Epithelial cell of proximal tubule (primary cell): ENCODE measurements at regions not wholly inside any gene's neighbourhood (a gene's known extent, or its start where the extent isn't known, plus 50 kb on each side); places are given as distances from the start of the nearest gene placed in this dataset.
"Not testable (repeated sequence)": the region's sequence is repeated elsewhere in the genome, so short reads cannot be mapped to it uniquely, and the experiment has no call there.

Experiments
- DNase-seq: peaks from one replicate; pipeline ENCODE4 v3.0.0-alpha.2; 2011; ENCODE audit warnings: low read depth
- H3K4me3 ChIP-seq: 2 replicates; pipeline ENCODE4 v1.5.1; 2011; ENCODE audit warnings: low read depth, mild to moderate bottlenecking, low read length
- CTCF ChIP-seq: conservative IDR thresholded peaks from 2 replicates; pipeline ENCODE4 v1.5.1; 2012; ENCODE audit warnings: low read depth, mild to moderate bottlenecking, low read length

DNA sequence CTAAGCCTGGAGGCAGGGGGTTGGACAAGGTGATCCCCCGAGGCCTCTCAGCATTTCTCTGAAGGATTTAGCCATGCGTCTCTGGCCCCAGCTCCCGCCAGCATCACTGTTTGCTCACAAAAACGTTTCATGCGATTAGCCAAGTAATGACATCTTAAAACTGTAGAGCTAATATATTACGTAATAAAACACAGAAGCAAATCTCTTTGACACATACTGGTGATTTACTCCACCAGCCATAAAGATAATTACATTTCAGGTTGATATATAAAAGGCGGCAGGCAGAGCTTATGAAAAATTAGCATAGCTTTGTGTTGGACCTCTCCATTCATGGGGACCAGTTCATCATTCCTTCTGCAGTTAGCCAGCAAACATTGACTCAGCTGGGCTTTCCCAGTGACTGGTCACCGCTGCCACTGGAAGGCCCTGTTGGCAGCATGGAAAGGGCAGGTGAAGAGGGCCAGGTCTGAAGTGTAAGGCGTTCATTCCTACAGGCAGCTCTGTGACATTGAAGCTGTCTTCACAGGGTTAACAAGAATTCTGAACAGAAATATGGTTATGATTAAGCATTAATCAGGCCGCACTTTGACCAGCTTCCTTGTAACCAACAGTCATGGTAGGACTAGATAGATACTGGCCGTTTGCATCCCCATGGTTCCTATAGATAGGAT is 150.3 kb downstream of the NECTIN1 start:
- TF ChIP-seq CTCF = no peak
- no peak for DNase-seq
- H3K4me3 ChIP-seq = no peak overlapping the region

DNA sequence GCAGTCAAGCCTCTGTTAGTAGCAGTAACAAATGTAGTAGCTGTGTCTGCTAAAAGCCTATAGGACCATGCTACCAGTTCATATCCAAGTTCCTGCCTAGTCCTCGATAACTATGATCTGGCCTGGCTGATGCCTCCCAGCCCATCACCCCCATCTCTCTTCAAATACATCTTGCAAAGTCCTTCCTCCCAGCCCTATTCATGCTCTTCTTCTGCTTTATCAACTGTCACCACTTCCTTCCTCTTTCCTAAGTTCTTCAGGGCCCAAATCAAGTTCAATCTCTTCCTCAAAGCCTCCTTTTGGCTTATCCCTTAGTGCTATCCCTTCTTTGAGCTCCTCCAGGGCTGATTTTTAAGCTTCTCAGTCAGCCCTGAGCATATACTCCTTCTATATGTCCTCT is 150.9 kb upstream of the THY1 start:
- no peak overlapping the region for H3K4me3 ChIP-seq
- TF ChIP-seq CTCF = no peak
- no peak for DNase-seq

GRCh38 chr11:119572481-119573424 is 149.8 kb upstream of the THY1 start:
- H3K4me3 ChIP-seq = no peak overlapping the region
- TF ChIP-seq CTCF = peak; percentile 10
- no peak for DNase-seq

DNA sequence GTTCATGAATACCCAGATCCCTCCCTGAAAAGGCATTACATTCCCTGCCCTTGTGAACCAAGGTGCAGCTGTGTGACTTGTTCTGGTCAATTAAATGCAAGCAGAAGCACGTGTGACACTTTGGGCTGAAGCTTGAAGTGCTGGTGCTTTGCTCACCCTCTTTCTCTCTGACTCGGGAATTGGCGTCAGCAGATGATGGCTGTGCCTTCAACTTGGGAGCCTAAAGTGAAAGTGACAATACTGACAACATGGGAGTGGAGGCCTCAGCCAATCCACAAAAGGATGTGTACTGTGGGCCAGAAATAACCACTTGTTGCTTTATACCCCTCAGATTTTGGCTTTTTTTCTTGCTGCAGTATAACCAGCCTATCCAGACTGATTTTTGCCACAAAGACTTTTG is 148.3 kb upstream of the THY1 start:
- no peak for DNase-seq
- H3K4me3 ChIP-seq = no peak overlapping the region
- no peak for TF ChIP-seq CTCF

DNA sequence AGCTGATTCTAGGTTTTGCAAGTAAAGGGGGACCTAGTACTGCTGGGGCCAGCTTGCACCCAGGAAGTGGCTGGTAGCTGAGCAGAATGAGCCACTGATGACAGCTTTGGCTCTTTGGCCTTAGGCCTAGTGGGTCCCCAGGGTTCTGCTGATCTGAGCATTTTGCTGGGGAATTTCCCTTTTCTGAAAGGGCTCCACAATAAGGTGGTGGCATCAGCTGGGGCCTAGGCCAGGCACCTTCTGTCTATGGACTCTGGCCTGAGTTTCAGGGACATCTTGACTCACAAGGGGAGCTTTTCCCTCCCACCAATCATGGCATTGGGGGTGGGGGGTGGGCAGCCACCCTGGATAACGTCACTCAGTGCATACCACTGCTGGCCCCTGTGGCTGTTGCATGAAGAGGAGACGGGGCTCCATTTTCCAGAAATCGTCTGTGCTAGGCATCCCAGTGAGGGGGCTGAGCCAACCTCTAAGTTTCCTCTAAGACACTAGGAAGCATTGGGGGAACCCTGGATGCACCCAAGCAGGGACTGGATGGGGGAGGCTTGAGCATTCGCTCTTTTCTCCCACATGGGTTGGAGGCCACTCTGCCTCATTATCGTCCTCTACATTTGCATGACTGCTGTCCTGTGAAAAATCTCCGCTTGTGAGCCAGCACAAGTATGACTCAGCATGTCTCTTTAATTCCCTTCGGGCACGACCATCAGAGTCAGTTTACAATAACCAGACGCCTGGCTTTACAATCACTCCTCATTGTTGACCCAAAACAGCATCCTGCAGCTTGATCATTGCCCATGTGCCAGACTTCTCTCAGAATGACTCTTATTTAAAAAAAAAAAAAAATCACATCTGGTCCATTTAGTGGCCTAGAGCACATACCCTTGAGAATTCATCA is 145.0 kb upstream of the THY1 start:
- no peak overlapping the region for H3K4me3 ChIP-seq
- no peak for TF ChIP-seq CTCF
- no peak for DNase-seq

DNA sequence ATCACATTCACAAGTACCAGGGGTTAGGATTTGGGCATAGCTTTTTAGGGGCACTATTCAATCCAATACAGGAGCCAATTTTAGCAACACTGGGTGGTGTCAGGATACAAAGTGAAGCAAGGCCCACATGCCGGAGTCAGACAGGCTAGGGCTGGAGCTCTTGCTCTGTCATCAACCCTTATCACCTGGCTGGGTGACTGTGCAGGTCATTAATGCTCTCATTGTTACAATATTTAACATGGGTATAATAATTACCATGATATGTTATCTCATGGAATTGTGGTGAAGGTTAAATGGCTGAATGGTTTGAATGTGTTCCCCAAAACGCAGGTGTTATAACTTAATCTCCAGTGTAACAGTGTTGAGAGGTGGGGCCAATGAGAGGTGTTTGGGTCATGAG is 143.3 kb upstream of the THY1 start:
- TF ChIP-seq CTCF = no peak
- no peak for DNase-seq
- no peak overlapping the region for H3K4me3 ChIP-seq

GRCh38 chr11:119565693-119566092 is 142.7 kb upstream of the THY1 start:
- DNase-seq, H3K4me3 ChIP-seq: not testable (repeated sequence)
